Small intestine (tissue), 7 donors: ENCODE measurements at regions not wholly inside any gene's neighbourhood (a gene's known extent, or its start where the extent isn't known, plus 50 kb on each side); places are given as distances from the start of the nearest gene placed in this dataset.

ENCODE experiments used
- DNase-seq, 2 donors: peaks; one replicate each; pipeline versions ENCODE4 v3.0.0 to v3.0.0-alpha.2; 2013
- FAIRE-seq: peaks from 2 replicates; lab custom pipeline; 2012; peaks lifted over from hg19 to GRCh38; lab: Jason Lieb, UNC
- H3K27ac ChIP-seq, 3 donors: one replicate each; pipeline ENCODE4 v1.5.1; 2013; ENCODE audit warnings: low read length in 2 of 3, mild to moderate bottlenecking in 2 of 3, control low read depth in 1 of 3, inconsistent platforms in 1 of 3, low read depth in 1 of 3, moderate library complexity in 1 of 3
- H3K27me3 ChIP-seq, 3 donors: one replicate each; pipeline ENCODE4 v1.6.1; 2013; ENCODE audit warnings: low read length in 3 of 3, inconsistent platforms in 1 of 3; ENCODE audit not compliant: control insufficient read depth in 3 of 3, insufficient read depth in 3 of 3
- H3K36me3 ChIP-seq, 3 donors: one replicate each; pipeline ENCODE4 v1.6.1; 2013; ENCODE audit warnings: low read length in 3 of 3, inconsistent platforms in 1 of 3, low read depth in 1 of 3, mild to moderate bottlenecking in 1 of 3, moderate library complexity in 1 of 3; ENCODE audit not compliant: control insufficient read depth in 3 of 3, insufficient read depth in 2 of 3
- H3K4me1 ChIP-seq, 3 donors: one replicate each; pipeline ENCODE4 v1.6.1; 2013; ENCODE audit warnings: low read length in 2 of 3, inconsistent platforms in 1 of 3, low read depth in 1 of 3, mild to moderate bottlenecking in 1 of 3, moderate library complexity in 1 of 3; ENCODE audit not compliant: control insufficient read depth in 3 of 3, insufficient read depth in 2 of 3
- H3K4me3 ChIP-seq, 3 donors: one replicate each; pipeline ENCODE4 v1.5.1; 2013; ENCODE audit warnings: low read length in 3 of 3, control low read depth in 1 of 3, inconsistent platforms in 1 of 3, low read depth in 1 of 3, mild to moderate bottlenecking in 1 of 3, moderate library complexity in 1 of 3
- H3K9me3 ChIP-seq, 2 donors: one replicate each; pipeline ENCODE4 v1.6.1; 2013; ENCODE audit warnings: low read depth in 1 of 2, low read length in 1 of 2; ENCODE audit not compliant: control insufficient read depth in 2 of 2, insufficient read depth in 1 of 2
- WGBS, 3 donors: extraction: QIAGEN DNeasy Blood & Tissue Kit; methylation state at CpG; one replicate each; pipeline ENCODE4 v1.1.7; 2013; 5-methylcytosine and 5-hydroxymethylcytosine counted together
- donor health status: healthy with polysubstance abuse.
- donor health status: control.
- donor health status: control.
- donor health status: Bipolar disorder and iron deficiency.
- donor health status: healthy.

DNA sequence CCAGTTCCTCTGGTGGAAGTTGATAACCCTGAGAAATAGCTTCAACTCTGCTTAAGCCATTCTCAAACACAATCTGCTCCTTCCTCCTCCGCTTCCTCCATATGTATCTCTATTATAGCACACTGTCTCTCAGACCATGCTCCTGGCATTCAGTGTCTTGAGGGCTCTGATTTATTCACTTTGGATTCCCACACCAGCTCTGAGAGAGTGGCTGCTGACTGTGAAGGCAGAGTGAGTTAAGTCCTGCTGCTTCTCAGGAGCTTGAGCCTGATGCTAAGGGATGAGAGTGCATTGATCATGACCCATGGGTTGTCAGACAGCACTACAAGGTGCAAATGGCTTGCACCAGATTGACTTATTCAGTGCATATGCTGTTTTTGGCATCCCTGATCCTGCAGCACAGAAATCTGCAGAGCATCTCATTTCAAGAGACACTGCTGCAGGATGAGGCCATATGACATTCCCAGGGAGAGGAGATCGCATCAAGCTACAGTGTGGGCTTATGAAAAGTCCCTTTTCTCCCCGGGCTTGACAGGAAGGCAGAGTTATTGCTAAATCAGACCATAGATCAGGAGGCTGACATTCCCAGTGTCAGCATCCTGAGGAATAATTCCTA is 500.5 kb upstream of the RAB6C start:
- no peak for DNase-seq
- WGBS, 3 donors, result 70 to 79% (median 71%) methylated on average over 3 of the region's 3 CpGs
- FAIRE-seq, result no peak

DNA sequence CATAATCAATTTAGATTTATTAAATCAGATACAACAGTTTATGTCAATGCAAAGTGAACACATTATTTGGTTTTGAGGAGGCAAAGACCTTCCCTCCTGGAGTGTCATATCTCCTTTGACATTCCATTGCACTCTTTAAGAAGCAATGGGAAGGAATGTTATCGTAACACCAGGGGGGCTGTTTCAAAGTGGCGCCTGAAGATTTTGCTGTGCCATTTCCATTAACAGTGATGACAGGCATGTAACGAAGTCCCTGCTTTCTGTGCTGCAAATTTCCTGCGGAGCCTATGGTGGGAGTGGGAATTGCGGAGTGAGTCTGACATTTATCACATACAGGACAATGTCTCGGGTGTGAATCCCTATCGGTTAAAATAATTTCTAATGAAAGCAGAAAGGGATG is 499.6 kb upstream of the RAB6C start:
- Histone ChIP-seq H3K9me3 (no peaks in the 10 kb centered on the region), H3K27me3 (peaks cover 0 to 2% (median 0%) of the 10 kb centered on the region in 3 donors), H3K27ac (no peak overlapping the region), H3K36me3 (no peaks in the 10 kb centered on the region), H3K4me3 (no peak overlapping the region), H3K4me1 (no peaks in the 10 kb centered on the region)
- no peak for DNase-seq
- 73 to 76% (median 74%) methylated on average over 7 of the region's 7 CpGs for WGBS, 3 donors
- FAIRE-seq, result no peak

More for the DNA sequence above, 500.5 kb upstream of the RAB6C start:
- Histone ChIP-seq H3K4me3 (no peak overlapping the region), H3K36me3 (no peaks in the 10 kb centered on the region), H3K27ac (no peak overlapping the region), H3K4me1 (no peaks in the 10 kb centered on the region), H3K9me3 (no peaks in the 10 kb centered on the region), H3K27me3 (peaks cover 0 to 2% (median 0%) of the 10 kb centered on the region in 3 donors)

- FAIRE-seq (no peak), DNase-seq (no peak)
- 72 to 78% (median 73%) methylated on average over 3 of the region's 3 CpGs for WGBS, 3 donors
- no peaks in the 10 kb centered on the region for H3K4me1 ChIP-seq
- no peaks in the 10 kb centered on the region for H3K36me3 ChIP-seq
- H3K4me3 ChIP-seq, result no peak overlapping the region
- H3K27ac ChIP-seq, result no peak overlapping the region
- H3K9me3 ChIP-seq, result no peaks in the 10 kb centered on the region
- H3K27me3 ChIP-seq, result peaks cover 0 to 2% (median 0%) of the 10 kb centered on the region in 3 donors
Observed at GRCh38 chr2:129480790-129481189, 498.7 kb upstream of the RAB6C start.

GRCh38 chr2:129481306-129482219 is 497.9 kb upstream of the RAB6C start:
- WGBS, 3 donors, result 63 to 78% (median 70%) methylated on average over 7 of the region's 7 CpGs
- Histone ChIP-seq H3K4me3 (no peak overlapping the region), H3K9me3 (no peaks in the 10 kb centered on the region), H3K27ac (no peak overlapping the region), H3K4me1 (no peaks in the 10 kb centered on the region), H3K36me3 (no peaks in the 10 kb centered on the region), H3K27me3 (peaks cover 0 to 2% (median 0%) of the 10 kb centered on the region in 3 donors)
- FAIRE-seq, result no peak
- no peak for DNase-seq

GRCh38 chr2:129482626-129483025 is 496.8 kb upstream of the RAB6C start:
- H3K4me1 ChIP-seq, result no peaks in the 10 kb centered on the region
- H3K9me3 ChIP-seq, result no peaks in the 10 kb centered on the region
- no peak for FAIRE-seq
- no peaks in the 10 kb centered on the region for H3K36me3 ChIP-seq
- no peak for DNase-seq
- WGBS, 3 donors, result 87 to 91% (median 88%) methylated on average over 6 of the region's 6 CpGs
- H3K27me3 ChIP-seq, result peaks cover 0 to 2% (median 0%) of the 10 kb centered on the region in 3 donors
- no peak overlapping the region for H3K27ac ChIP-seq
- no peak overlapping the region for H3K4me3 ChIP-seq

- WGBS, 3 donors, result 68 to 71% (median 70%) methylated on average over 4 of the region's 4 CpGs
- DNase-seq (no peak), FAIRE-seq (no peak)
- H3K27ac ChIP-seq, result no peak overlapping the region
- H3K4me1 ChIP-seq, result no peaks in the 10 kb centered on the region
- no peaks in the 10 kb centered on the region for H3K9me3 ChIP-seq
- no peaks in the 10 kb centered on the region for H3K36me3 ChIP-seq
- H3K4me3 ChIP-seq, result no peak overlapping the region
- H3K27me3 ChIP-seq, result peaks cover 0 to 2% (median 0%) of the 10 kb centered on the region in 3 donors
Observed at GRCh38 chr2:129483366-129483765, 496.1 kb upstream of the RAB6C start.

DNA sequence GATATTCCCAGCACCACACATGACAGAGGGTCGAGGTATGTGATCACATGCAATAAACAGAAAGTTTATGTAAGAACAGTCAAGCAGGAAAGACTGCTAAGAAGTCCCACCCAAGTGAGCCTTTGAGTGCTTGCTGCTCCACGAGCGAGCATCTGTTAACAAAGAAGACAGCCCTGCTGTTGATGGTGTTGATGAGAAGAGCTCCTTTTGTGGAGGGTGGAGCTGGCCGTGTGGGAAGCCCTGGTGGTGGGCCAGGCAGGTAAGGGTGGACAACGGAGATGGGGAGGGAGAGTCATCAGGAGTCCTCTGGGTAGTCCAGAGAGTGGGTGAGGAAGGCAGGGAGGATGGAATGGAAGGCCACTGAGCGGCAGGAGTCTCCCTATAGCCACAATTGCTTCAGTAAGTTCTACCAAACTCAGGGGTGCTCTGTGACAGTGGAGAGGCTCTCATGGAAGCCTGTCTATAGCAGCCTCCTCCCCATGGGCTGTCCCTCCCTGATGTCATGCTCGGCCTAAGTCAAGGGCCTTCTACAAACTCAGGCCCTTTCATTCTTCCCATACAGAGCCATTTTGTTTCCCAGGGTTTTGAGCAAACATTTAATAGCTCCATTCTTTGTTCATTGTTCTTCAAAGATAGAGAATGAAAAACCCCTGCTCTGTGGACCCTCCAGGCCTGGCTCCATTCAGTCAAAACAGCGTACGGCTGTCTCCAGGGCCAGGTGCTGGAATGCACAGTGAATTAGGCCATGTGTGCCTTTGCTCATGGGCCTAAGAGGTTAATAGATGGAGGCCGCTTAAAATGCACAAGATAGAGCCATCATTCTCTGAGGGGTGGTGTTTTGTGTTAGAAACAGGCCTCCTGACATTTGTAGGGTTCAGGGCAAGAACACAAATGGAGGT is 494.2 kb upstream of the RAB6C start:
- DNase-seq (no peak), FAIRE-seq (no peak)
- Histone ChIP-seq H3K36me3 (no peaks in the 10 kb centered on the region), H3K27ac (no peak overlapping the region), H3K9me3 (no peaks in the 10 kb centered on the region), H3K4me1 (no peaks in the 10 kb centered on the region), H3K4me3 (no peak overlapping the region), H3K27me3 (peaks cover 0 to 2% (median 0%) of the 10 kb centered on the region in 3 donors)
- WGBS, 3 donors, result 65 to 77% (median 76%) methylated on average over 10 of the region's 10 CpGs

GRCh38 chr2:129488376-129488775 is 491.1 kb upstream of the RAB6C start:
- 68 to 82% (median 73%) methylated on average over 4 of the region's 4 CpGs for WGBS, 3 donors

More at GRCh38 chr2:129488376-129488775, 491.1 kb upstream of the RAB6C start:
- no peaks in the 10 kb centered on the region for H3K27me3 ChIP-seq
- FAIRE-seq (no peak), DNase-seq (no peak)
- no peaks in the 10 kb centered on the region for H3K9me3 ChIP-seq
- H3K27ac ChIP-seq, result no peak overlapping the region
- peaks cover 0 to 10% (median 0%) of the 10 kb centered on the region in 3 donors for H3K4me1 ChIP-seq
- no peaks in the 10 kb centered on the region for H3K36me3 ChIP-seq
- H3K4me3 ChIP-seq, result no peak overlapping the region
